DND-41 (cell line): ENCODE measurements at regions not wholly inside any gene's neighbourhood (a gene's known extent, or its start where the extent isn't known, plus 50 kb on each side); places are given as distances from the start of the nearest gene placed in this dataset.
"Not testable (repeated sequence)": the region's sequence is repeated elsewhere in the genome, so short reads cannot be mapped to it uniquely, and the experiment has no call there.

ENCODE experiments used
- ATAC-seq: fragments of 200-7000 bp; cut with Tn5 transposase; 3 replicates; pipeline ENCODE4 v1.9.1; 2021; ENCODE audit warnings: low read depth; ENCODE audit not compliant: insufficient read depth
- DNase-seq: peaks from one replicate; pipeline ENCODE4 v3.0.0-alpha.2; 2020
- H2AFZ ChIP-seq: 2 replicates; pipeline ENCODE4 v1.6.0; 2012; ENCODE audit warnings: low read depth, low read length
- H3K27ac ChIP-seq: 2 replicates; pipeline ENCODE4 v1.5.1; 2012; ENCODE audit warnings: low read length, inconsistent platforms
- H3K27me3 ChIP-seq: fragments of 200-600 bp; sonication (generic); 2 replicates; pipeline ENCODE4 v1.6.0; 2012; ENCODE audit warnings: low read length, mild to moderate bottlenecking, inconsistent platforms; ENCODE audit not compliant: insufficient read depth, poor library complexity
- H3K36me3 ChIP-seq: 2 replicates; pipeline ENCODE4 v1.5.1; 2012; ENCODE audit warnings: low read length, inconsistent platforms; ENCODE audit not compliant: insufficient read depth
- H3K4me1 ChIP-seq: 2 replicates; pipeline ENCODE4 v1.5.1; 2012; ENCODE audit warnings: mild to moderate bottlenecking, low read length; ENCODE audit not compliant: insufficient read depth
- H3K4me2 ChIP-seq: 2 replicates; pipeline ENCODE4 v1.6.0; 2012; ENCODE audit warnings: mild to moderate bottlenecking, moderate library complexity, low read length, inconsistent platforms; ENCODE audit not compliant: insufficient read depth
- H3K4me3 ChIP-seq, 2 experiments: fragments of 200-600 bp in 1 of 2; shearing (Covaris generic) in 1 of 2; 2 replicates each; pipeline ENCODE4 v1.5.1; 2012 to 2016; ENCODE audit warnings: inconsistent platforms in 2 of 2, low read length in 2 of 2, mild to moderate bottlenecking in 2 of 2, low read depth in 1 of 2, moderate library complexity in 1 of 2
- H3K79me2 ChIP-seq: 2 replicates; pipeline ENCODE4 v1.6.0; 2012; ENCODE audit warnings: low read length, inconsistent platforms; ENCODE audit not compliant: insufficient read depth
- H3K9ac ChIP-seq: 2 replicates; pipeline ENCODE4 v1.6.0; 2012; ENCODE audit warnings: low read depth, mild to moderate bottlenecking, inconsistent platforms, low read length, moderate library complexity
- H3K9me3 ChIP-seq: 2 replicates; pipeline ENCODE4 v1.5.1; 2012; ENCODE audit warnings: low read length, moderate library complexity, mild to moderate bottlenecking, inconsistent platforms; ENCODE audit not compliant: insufficient read depth, severe bottlenecking
- H4K20me1 ChIP-seq: 2 replicates; pipeline ENCODE4 v1.6.0; 2012; ENCODE audit warnings: low read length; ENCODE audit not compliant: insufficient read depth
- EZH2 ChIP-seq: IDR thresholded peaks from 3 replicates; pipeline ENCODE4 v1.6.1; 2012; ENCODE audit warnings: borderline replicate concordance, low read depth, mild to moderate bottlenecking, moderate library complexity, low read length, inconsistent platforms; ENCODE audit not compliant: severe bottlenecking
- TF ChIP-seq, protein P1 (sequence below): IDR thresholded peaks from 2 replicates; pipeline ENCODE4 v1.5.1; 2012; ENCODE audit warnings: borderline replicate concordance, low read length, moderate library complexity, mild to moderate bottlenecking; ENCODE audit not compliant: poor library complexity, severe bottlenecking; ENCODE audit errors: extremely low read depth

DNA sequence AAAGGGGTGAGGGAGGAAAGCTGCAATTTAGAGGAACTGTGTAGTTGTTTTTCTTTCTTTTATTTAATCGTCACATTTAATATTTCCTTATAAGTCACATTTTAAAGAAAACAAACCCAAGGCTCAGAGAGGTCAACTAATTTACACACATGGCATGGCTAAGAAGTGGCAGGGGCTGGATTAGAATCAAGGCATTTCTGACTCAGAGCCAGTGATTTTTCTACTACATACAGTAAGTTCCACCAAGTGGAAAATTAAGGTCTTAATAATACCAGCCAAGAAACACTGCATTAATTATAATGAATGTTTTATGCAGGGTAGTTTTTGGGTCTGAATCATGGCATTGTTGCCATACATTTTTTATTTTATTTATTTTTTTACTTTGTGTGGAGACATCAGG, 607.7 kb upstream of the CITED2 start:
- no peaks in the 10 kb centered on the region for H3K27me3 ChIP-seq
- no peaks in the 10 kb centered on the region for H3K79me2 ChIP-seq
- H3K27ac ChIP-seq, result no peak overlapping the region
- no peaks in the 10 kb centered on the region for H3K36me3 ChIP-seq
- H3K4me1 ChIP-seq, result no peaks in the 10 kb centered on the region
- no peak overlapping the region for H2AFZ ChIP-seq
- TF ChIP-seq, protein P1, sequence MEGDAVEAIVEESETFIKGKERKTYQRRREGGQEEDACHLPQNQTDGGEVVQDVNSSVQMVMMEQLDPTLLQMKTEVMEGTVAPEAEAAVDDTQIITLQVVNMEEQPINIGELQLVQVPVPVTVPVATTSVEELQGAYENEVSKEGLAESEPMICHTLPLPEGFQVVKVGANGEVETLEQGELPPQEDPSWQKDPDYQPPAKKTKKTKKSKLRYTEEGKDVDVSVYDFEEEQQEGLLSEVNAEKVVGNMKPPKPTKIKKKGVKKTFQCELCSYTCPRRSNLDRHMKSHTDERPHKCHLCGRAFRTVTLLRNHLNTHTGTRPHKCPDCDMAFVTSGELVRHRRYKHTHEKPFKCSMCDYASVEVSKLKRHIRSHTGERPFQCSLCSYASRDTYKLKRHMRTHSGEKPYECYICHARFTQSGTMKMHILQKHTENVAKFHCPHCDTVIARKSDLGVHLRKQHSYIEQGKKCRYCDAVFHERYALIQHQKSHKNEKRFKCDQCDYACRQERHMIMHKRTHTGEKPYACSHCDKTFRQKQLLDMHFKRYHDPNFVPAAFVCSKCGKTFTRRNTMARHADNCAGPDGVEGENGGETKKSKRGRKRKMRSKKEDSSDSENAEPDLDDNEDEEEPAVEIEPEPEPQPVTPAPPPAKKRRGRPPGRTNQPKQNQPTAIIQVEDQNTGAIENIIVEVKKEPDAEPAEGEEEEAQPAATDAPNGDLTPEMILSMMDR, result no peak
- no peak for TF ChIP-seq EZH2
- DNase-seq (no peak), ATAC-seq (no peak)
- H4K20me1 ChIP-seq, result no peaks in the 10 kb centered on the region
- H3K4me3 ChIP-seq, result no peak overlapping the region
- H3K4me2 ChIP-seq, result no peak overlapping the region
- no peaks in the 10 kb centered on the region for H3K9me3 ChIP-seq
- no peak overlapping the region for H3K9ac ChIP-seq

- Histone ChIP-seq H3K4me2 (no peak overlapping the region), H3K36me3 (no peaks in the 10 kb centered on the region), H3K9me3 (no peaks in the 10 kb centered on the region), H3K79me2 (no peaks in the 10 kb centered on the region), H3K27ac (no peak overlapping the region), H2AFZ (no peak overlapping the region), H3K27me3 (no peaks in the 10 kb centered on the region), H3K4me1 (no peaks in the 10 kb centered on the region), H3K4me3 (no peak overlapping the region), H4K20me1 (no peaks in the 10 kb centered on the region), H3K9ac (no peak overlapping the region)
- no peak for ATAC-seq
- DNase-seq, result no peak
- no peak for TF ChIP-seq EZH2
- TF ChIP-seq, protein P1, result no peak
These were observed 607.3 kb upstream of the CITED2 start for GRCh38 chr6:139981768-139982181.

- H3K4me2 ChIP-seq, result no peak overlapping the region
- no peaks in the 10 kb centered on the region for H3K79me2 ChIP-seq
- ATAC-seq (no peak), DNase-seq (no peak)
- H3K4me3 ChIP-seq, result no peak overlapping the region
- H4K20me1 ChIP-seq, result no peaks in the 10 kb centered on the region
- no peak for TF ChIP-seq EZH2
- TF ChIP-seq, protein P1, result no peak
- no peaks in the 10 kb centered on the region for H3K36me3 ChIP-seq
- H3K27ac ChIP-seq, result no peak overlapping the region
- H3K27me3 ChIP-seq, result no peaks in the 10 kb centered on the region
- no peak overlapping the region for H3K9ac ChIP-seq
- no peak overlapping the region for H2AFZ ChIP-seq
- H3K4me1 ChIP-seq, result no peaks in the 10 kb centered on the region
- no peaks in the 10 kb centered on the region for H3K9me3 ChIP-seq
These were observed 606.7 kb upstream of the CITED2 start for GRCh38 chr6:139981066-139981624.

GRCh38 chr6:139980631-139981030, 606.2 kb upstream of the CITED2 start:
- not testable (repeated sequence) for H3K27me3 ChIP-seq, H3K9me3 ChIP-seq, H3K27ac ChIP-seq, ATAC-seq, H3K4me2 ChIP-seq, H3K79me2 ChIP-seq, H3K4me3 ChIP-seq, H4K20me1 ChIP-seq, H2AFZ ChIP-seq, H3K9ac ChIP-seq, H3K4me1 ChIP-seq, H3K36me3 ChIP-seq, DNase-seq
